AG04449 (cell line): ENCODE measurements at regions not wholly inside any gene's neighbourhood (a gene's known extent, or its start where the extent isn't known, plus 50 kb on each side); places are given as distances from the start of the nearest gene placed in this dataset.

Experiments
- CTCF ChIA-PET: fragments of 350-600 bp; formaldehyde crosslinking; extraction: SDS; loops from one replicate; lab custom pipeline; 2021; ENCODE audit warnings: antibody characterized with exemption; lab: Yijun Ruan, JAX
- POLR2A ChIA-PET: fragments of 400-600, 350-600 bp; formaldehyde crosslinking; extraction: SDS; loops from one replicate; lab custom pipeline; 2020; ENCODE audit warnings: antibody characterized with exemption, inconsistent platforms; lab: Yijun Ruan, JAX
- DNase-seq: peaks from one replicate; pipeline ENCODE4 v3.0.0-alpha.2; 2010; ENCODE audit warnings: low read depth, low spot score
- H3K4me3 ChIP-seq: 2 replicates; pipeline ENCODE4 v1.5.1; 2011; ENCODE audit warnings: low read depth, mild to moderate bottlenecking, control low read depth, low read length
- TF ChIP-seq, protein P1 (sequence below): IDR thresholded peaks from one replicate; pipeline ENCODE4 v1.5.1; 2011; ENCODE audit warnings: mild to moderate bottlenecking, moderate library complexity, low read length, control low read depth, inconsistent platforms; ENCODE audit not compliant: insufficient read depth; ENCODE audit errors: missing control alignments

- ChIA-PET CTCF (no interaction called here), POLR2A (no interaction called here)
- TF ChIP-seq, protein P1, sequence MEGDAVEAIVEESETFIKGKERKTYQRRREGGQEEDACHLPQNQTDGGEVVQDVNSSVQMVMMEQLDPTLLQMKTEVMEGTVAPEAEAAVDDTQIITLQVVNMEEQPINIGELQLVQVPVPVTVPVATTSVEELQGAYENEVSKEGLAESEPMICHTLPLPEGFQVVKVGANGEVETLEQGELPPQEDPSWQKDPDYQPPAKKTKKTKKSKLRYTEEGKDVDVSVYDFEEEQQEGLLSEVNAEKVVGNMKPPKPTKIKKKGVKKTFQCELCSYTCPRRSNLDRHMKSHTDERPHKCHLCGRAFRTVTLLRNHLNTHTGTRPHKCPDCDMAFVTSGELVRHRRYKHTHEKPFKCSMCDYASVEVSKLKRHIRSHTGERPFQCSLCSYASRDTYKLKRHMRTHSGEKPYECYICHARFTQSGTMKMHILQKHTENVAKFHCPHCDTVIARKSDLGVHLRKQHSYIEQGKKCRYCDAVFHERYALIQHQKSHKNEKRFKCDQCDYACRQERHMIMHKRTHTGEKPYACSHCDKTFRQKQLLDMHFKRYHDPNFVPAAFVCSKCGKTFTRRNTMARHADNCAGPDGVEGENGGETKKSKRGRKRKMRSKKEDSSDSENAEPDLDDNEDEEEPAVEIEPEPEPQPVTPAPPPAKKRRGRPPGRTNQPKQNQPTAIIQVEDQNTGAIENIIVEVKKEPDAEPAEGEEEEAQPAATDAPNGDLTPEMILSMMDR, result no peak
- no peak overlapping the region for H3K4me3 ChIP-seq
- DNase-seq, result no peak
Observed at GRCh38 chr1:232247669-232248068, 382.3 kb downstream of the SIPA1L2 start.

- ChIA-PET CTCF (no interaction called here), POLR2A (no interaction called here)
- no peak for DNase-seq
- H3K4me3 ChIP-seq, result no peak overlapping the region
- TF ChIP-seq, protein P1, result no peak
Observed at GRCh38 chr1:232244426-232244825, 385.5 kb downstream of the SIPA1L2 start.

DNA sequence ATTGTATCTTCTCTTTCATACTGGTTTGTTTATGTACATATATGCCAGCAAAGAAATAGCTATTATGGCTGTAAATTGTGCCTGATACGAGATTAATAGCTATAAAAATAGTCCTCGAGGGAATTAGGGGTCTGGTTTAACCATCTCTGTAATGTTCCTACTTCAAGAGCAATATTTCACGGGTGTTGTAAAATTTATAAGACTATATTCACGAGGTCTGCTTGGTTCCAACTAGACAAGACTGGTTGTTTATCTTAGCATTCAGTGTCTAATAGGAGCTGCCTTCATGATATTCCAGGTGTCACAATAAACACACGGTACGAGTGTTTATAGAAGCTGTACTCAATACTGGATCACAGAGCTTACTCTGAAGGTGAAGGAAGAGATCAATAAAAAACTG is 389.9 kb downstream of the SIPA1L2 start:
- no peak overlapping the region for H3K4me3 ChIP-seq
- no peak for DNase-seq
- CTCF ChIA-PET, result no interaction called here
- TF ChIP-seq, protein P1, result no peak
- POLR2A ChIA-PET, result no interaction called here

GRCh38 chr1:232239522-232239921 is 390.4 kb downstream of the SIPA1L2 start:
- TF ChIP-seq, protein P1, result no peak
- H3K4me3 ChIP-seq, result no peak overlapping the region
- DNase-seq, result no peak
- ChIA-PET CTCF (no interaction called here), POLR2A (no interaction called here)

- no peak for DNase-seq
- no peak overlapping the region for H3K4me3 ChIP-seq
- ChIA-PET CTCF (no interaction called here), POLR2A (no interaction called here)
- TF ChIP-seq, protein P1, result no peak
Observed at GRCh38 chr1:232238009-232238408, 391.9 kb downstream of the SIPA1L2 start.

GRCh38 chr1:232227306-232227705 is 402.6 kb downstream of the SIPA1L2 start:
- no peak for DNase-seq
- H3K4me3 ChIP-seq, result no peak overlapping the region
- ChIA-PET CTCF (interaction anchor here (0.7 to 0.8 kb wide), 2 partner anchors 361 to 470 kb away, joined by 3 read pairs; no protein-coding TSS in a partner anchor), POLR2A (no interaction called here)
- TF ChIP-seq, protein P1, result no peak
